ENCODE measurements at regions not wholly inside any gene's neighbourhood (a gene's known extent, or its start where the extent isn't known, plus 50 kb on each side); places are given as distances from the start of the nearest gene placed in this dataset.

GRCh38 chr6:142500250-142500786 is 198.5 kb downstream of the ADGRG6 start:
- H3K9me3 Mint-ChIP-seq = peaks cover 18% of the 10 kb centered on the region

GRCh38 chr6:142501795-142502194 is 200.0 kb downstream of the ADGRG6 start:
- Mint-ChIP-seq H3K36me3 (ENCODE audit: low read depth) (no peaks in the 10 kb centered on the region), H3K27me3 (ENCODE audit: low read depth) (no peaks in the 10 kb centered on the region), H3K27ac (no peak overlapping the region), H3K4me1 (ENCODE audit: low read depth) (no peaks in the 10 kb centered on the region), H3K4me3 (no peak overlapping the region), H3K9me3 (peaks cover 18% of the 10 kb centered on the region)
- CTCF ChIA-PET = interaction anchor here (0.6 to 0.7 kb wide), 2 partner anchors 13 to 294 kb away, joined by 3 read pairs; no protein-coding TSS in a partner anchor
- no peak for DNase-seq
- intact Hi-C loops (cut with micrococcal nuclease) = no loop called here

More at GRCh38 chr6:142500250-142500786, 198.5 kb downstream of the ADGRG6 start:
- intact Hi-C loops (cut with micrococcal nuclease) = no loop called here
- CTCF ChIA-PET = interaction anchor here (1.4 kb wide), 1 partner anchor 25 kb away, joined by 3 read pairs; no protein-coding TSS in a partner anchor
- Mint-ChIP-seq H3K27me3 (ENCODE audit: low read depth) (no peaks in the 10 kb centered on the region), H3K36me3 (ENCODE audit: low read depth) (no peaks in the 10 kb centered on the region), H3K4me1 (ENCODE audit: low read depth) (no peaks in the 10 kb centered on the region), H3K27ac (no peak overlapping the region), H3K4me3 (no peak overlapping the region)
- DNase-seq = no peak

- Mint-ChIP-seq H3K27ac (no peak overlapping the region), H3K4me3 (no peak overlapping the region), H3K36me3 (ENCODE audit: low read depth) (no peaks in the 10 kb centered on the region), H3K4me1 (ENCODE audit: low read depth) (no peaks in the 10 kb centered on the region), H3K9me3 (peaks cover 15% of the 10 kb centered on the region), H3K27me3 (ENCODE audit: low read depth) (no peaks in the 10 kb centered on the region)
- CTCF ChIA-PET = no interaction called here
- intact Hi-C loops (cut with micrococcal nuclease) = no loop called here
- DNase-seq = no peak
These were observed 205.3 kb downstream of the ADGRG6 start for GRCh38 chr6:142507065-142507464.

- Mint-ChIP-seq H3K4me1 (ENCODE audit: low read depth) (no peaks in the 10 kb centered on the region), H3K9me3 (peaks cover 5% of the 10 kb centered on the region), H3K36me3 (ENCODE audit: low read depth) (no peaks in the 10 kb centered on the region), H3K27ac (no peak overlapping the region), H3K4me3 (no peak overlapping the region), H3K27me3 (ENCODE audit: low read depth) (no peaks in the 10 kb centered on the region)
- DNase-seq = no peak
- intact Hi-C loops (cut with micrococcal nuclease) = no loop called here
- CTCF ChIA-PET = no interaction called here
These were observed 208.4 kb downstream of the ADGRG6 start for GRCh38 chr6:142510211-142510610.

- no peaks in the 10 kb centered on the region for H3K36me3 Mint-ChIP-seq (ENCODE audit: low read depth)
- no peak overlapping the region for H3K4me3 Mint-ChIP-seq
- DNase-seq = no peak
- no peak overlapping the region for H3K27ac Mint-ChIP-seq
- H3K27me3 Mint-ChIP-seq (ENCODE audit: low read depth) = no peaks in the 10 kb centered on the region
- H3K4me1 Mint-ChIP-seq (ENCODE audit: low read depth) = peaks cover 3% of the 10 kb centered on the region
- intact Hi-C loops (cut with micrococcal nuclease) = no loop called here
- CTCF ChIA-PET = interaction anchor here (0.6 to 1.7 kb wide), 2 partner anchors 46 to 762 kb away, joined by 3 to 4 read pairs; no protein-coding TSS in a partner anchor
- peaks cover 7% of the 10 kb centered on the region for H3K9me3 Mint-ChIP-seq
These were observed 216.3 kb downstream of the ADGRG6 start for GRCh38 chr6:142518126-142518525.

GRCh38 chr6:142518761-142519160 is 217.0 kb downstream of the ADGRG6 start:
- no peak overlapping the region for H3K27ac Mint-ChIP-seq
- H3K27me3 Mint-ChIP-seq (ENCODE audit: low read depth) = no peaks in the 10 kb centered on the region
- H3K4me3 Mint-ChIP-seq = no peak overlapping the region
- DNase-seq = no peak
- intact Hi-C loops (cut with micrococcal nuclease) = no loop called here
- H3K4me1 Mint-ChIP-seq (ENCODE audit: low read depth) = peaks cover 3% of the 10 kb centered on the region
- H3K9me3 Mint-ChIP-seq = peaks cover 6% of the 10 kb centered on the region
- H3K36me3 Mint-ChIP-seq (ENCODE audit: low read depth) = no peaks in the 10 kb centered on the region
- CTCF ChIA-PET = interaction anchor here (0.6 to 1.7 kb wide), 2 partner anchors 46 to 761 kb away, joined by 3 to 4 read pairs; no protein-coding TSS in a partner anchor

- no peak for DNase-seq
These were observed 220.0 kb downstream of the ADGRG6 start for GRCh38 chr6:142521791-142522190.

GRCh38 chr6:142523515-142524375 is 221.9 kb downstream of the ADGRG6 start:
- Mint-ChIP-seq H3K9me3 (no peaks in the 10 kb centered on the region), H3K27ac (no peak overlapping the region), H3K4me1 (ENCODE audit: low read depth) (no peaks in the 10 kb centered on the region), H3K36me3 (ENCODE audit: low read depth) (no peaks in the 10 kb centered on the region), H3K27me3 (ENCODE audit: low read depth) (no peaks in the 10 kb centered on the region), H3K4me3 (no peak overlapping the region)
- DNase-seq = no peak
- intact Hi-C loops (cut with micrococcal nuclease) = no loop called here
- CTCF ChIA-PET = interaction anchor here (0.7 kb wide), 1 partner anchor 31 kb away, joined by 3 read pairs; no protein-coding TSS in a partner anchor

More at GRCh38 chr6:142521791-142522190, 220.0 kb downstream of the ADGRG6 start:
- no peaks in the 10 kb centered on the region for H3K27me3 Mint-ChIP-seq (ENCODE audit: low read depth)
- intact Hi-C loops (cut with micrococcal nuclease) = no loop called here
- H3K4me3 Mint-ChIP-seq = no peak overlapping the region
- H3K9me3 Mint-ChIP-seq = peaks cover 2% of the 10 kb centered on the region
- no peaks in the 10 kb centered on the region for H3K4me1 Mint-ChIP-seq (ENCODE audit: low read depth)
- CTCF ChIA-PET = interaction anchor here (0.5 to 0.7 kb wide), 2 partner anchors 47 to 627 kb away, joined by 3 read pairs; no protein-coding TSS in a partner anchor
- no peak overlapping the region for H3K27ac Mint-ChIP-seq
- H3K36me3 Mint-ChIP-seq (ENCODE audit: low read depth) = no peaks in the 10 kb centered on the region

GRCh38 chr6:142530566-142530965 is 228.8 kb downstream of the ADGRG6 start:
- Mint-ChIP-seq H3K27me3 (ENCODE audit: low read depth) (no peaks in the 10 kb centered on the region), H3K36me3 (ENCODE audit: low read depth) (peaks cover 5% of the 10 kb centered on the region), H3K4me3 (no peak overlapping the region), H3K9me3 (peaks cover 19% of the 10 kb centered on the region), H3K4me1 (ENCODE audit: low read depth) (no peaks in the 10 kb centered on the region), H3K27ac (no peak overlapping the region)
- CTCF ChIA-PET = no interaction called here
- no peak for DNase-seq
- intact Hi-C loops (cut with micrococcal nuclease) = no loop called here

- no peak overlapping the region for H3K27ac Mint-ChIP-seq
- intact Hi-C loops (cut with micrococcal nuclease) = no loop called here
These were observed 229.9 kb downstream of the ADGRG6 start for GRCh38 chr6:142531727-142532126.

GRCh38 chr6:142534076-142534475 is 232.3 kb downstream of the ADGRG6 start:
- Mint-ChIP-seq H3K36me3 (ENCODE audit: low read depth) (peaks cover 6% of the 10 kb centered on the region), H3K9me3 (peaks cover 25% of the 10 kb centered on the region), H3K4me1 (ENCODE audit: low read depth) (peaks cover 2% of the 10 kb centered on the region), H3K4me3 (no peak overlapping the region), H3K27me3 (ENCODE audit: low read depth) (no peaks in the 10 kb centered on the region), H3K27ac (no peak overlapping the region)
- CTCF ChIA-PET = interaction anchor here (0.6 kb wide), 1 partner anchor 1192 kb away, joined by 5 read pairs; no protein-coding TSS in a partner anchor
- no peak for DNase-seq
- intact Hi-C loops (cut with micrococcal nuclease) = no loop called here

More at GRCh38 chr6:142531727-142532126, 229.9 kb downstream of the ADGRG6 start:
- no peaks in the 10 kb centered on the region for H3K27me3 Mint-ChIP-seq (ENCODE audit: low read depth)
- H3K4me3 Mint-ChIP-seq = no peak overlapping the region
- H3K36me3 Mint-ChIP-seq (ENCODE audit: low read depth) = peaks cover 6% of the 10 kb centered on the region
- DNase-seq = no peak
- CTCF ChIA-PET = no interaction called here
- H3K4me1 Mint-ChIP-seq (ENCODE audit: low read depth) = no peaks in the 10 kb centered on the region
- H3K9me3 Mint-ChIP-seq = peaks cover 23% of the 10 kb centered on the region

- intact Hi-C loops (cut with micrococcal nuclease) = no loop called here
- Mint-ChIP-seq H3K4me3 (no peak overlapping the region), H3K9me3 (peaks cover 25% of the 10 kb centered on the region)
These were observed 232.7 kb downstream of the ADGRG6 start for GRCh38 chr6:142534484-142534883.

More at GRCh38 chr6:142534484-142534883, 232.7 kb downstream of the ADGRG6 start:
- no peak for DNase-seq
- H3K36me3 Mint-ChIP-seq (ENCODE audit: low read depth) = peaks cover 6% of the 10 kb centered on the region
- no peak overlapping the region for H3K27ac Mint-ChIP-seq
- H3K4me1 Mint-ChIP-seq (ENCODE audit: low read depth) = peaks cover 2% of the 10 kb centered on the region
- no peaks in the 10 kb centered on the region for H3K27me3 Mint-ChIP-seq (ENCODE audit: low read depth)
- CTCF ChIA-PET = interaction anchor here (0.6 kb wide), 1 partner anchor 1191 kb away, joined by 5 read pairs; no protein-coding TSS in a partner anchor
